HG02763 (cell line): ENCODE measurements at regions not wholly inside any gene's neighbourhood (a gene's known extent, or its start where the extent isn't known, plus 50 kb on each side); places are given as distances from the start of the nearest gene placed in this dataset.
"Not testable (repeated sequence)": the region's sequence is repeated elsewhere in the genome, so short reads cannot be mapped to it uniquely, and the experiment has no call there.

Experiments
- ATAC-seq: cut with Tn5 transposase; IDR thresholded peaks from one replicate; pipeline ENCODE4 v1.9.1; 2021; ENCODE audit warnings: mild to moderate bottlenecking, moderate library complexity; ENCODE audit not compliant: unreplicated experiment

DNA sequence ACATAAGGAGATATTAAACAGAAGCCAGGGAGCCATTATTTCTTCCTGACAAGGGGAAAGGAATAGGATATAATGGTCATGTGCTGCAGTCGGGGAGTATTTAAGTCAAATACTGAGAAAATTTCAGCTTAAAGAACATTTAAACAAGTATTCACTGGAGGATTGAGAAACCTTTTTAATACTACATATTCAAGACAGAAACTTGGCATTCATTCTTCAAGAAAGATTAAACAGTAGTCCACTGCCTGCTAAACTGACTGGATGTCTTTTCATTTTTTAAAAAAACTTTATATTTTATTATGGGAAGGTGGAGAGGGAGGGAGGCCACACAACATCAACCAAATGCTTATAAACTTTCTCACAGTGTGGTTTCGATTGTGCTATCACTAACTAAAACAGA lies 107.4 kb upstream of the CBLB start:
- no peak for ATAC-seq

DNA sequence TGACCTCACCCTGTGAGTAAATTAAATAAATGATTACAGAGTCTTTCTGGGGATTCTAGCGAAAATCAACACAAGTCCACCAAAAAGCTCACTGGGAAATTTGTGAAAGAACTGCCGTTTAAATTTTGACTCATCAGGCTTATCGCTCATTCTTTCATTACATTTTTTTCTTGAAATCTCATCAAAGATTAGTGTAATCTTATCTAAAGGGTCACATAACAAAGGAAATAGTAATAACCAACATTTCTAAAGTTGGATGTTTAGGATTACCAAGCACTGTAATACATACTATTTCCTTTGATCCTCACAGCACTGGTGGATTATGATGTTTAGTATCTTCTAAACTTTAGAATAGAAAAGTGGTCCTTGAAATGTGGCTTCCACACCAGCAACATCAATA lies 111.1 kb upstream of the CBLB start:
- ATAC-seq: no peak

- ATAC-seq: no peak
These were observed 113.4 kb upstream of the CBLB start for GRCh38 chr3:105982207-105982606.

DNA sequence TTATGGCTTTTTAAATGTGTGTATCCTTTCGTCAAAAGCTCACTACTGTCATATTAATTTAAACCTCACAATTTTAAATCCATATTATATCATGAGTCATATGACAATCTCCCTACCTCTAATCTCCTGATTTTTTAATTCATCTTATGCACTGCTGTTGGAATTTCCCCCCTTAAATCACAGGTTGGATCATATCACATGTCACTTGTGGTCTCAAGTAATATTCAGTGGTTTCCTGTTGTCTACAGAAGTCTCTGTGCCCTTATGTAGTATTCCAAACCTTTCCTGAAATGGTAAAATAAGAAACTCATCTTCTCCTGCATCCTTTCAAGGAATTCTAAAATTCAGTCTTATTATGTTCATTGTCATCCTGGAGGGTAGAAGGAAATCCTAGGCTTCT lies 116.0 kb upstream of the CBLB start:
- ATAC-seq: no peak

DNA sequence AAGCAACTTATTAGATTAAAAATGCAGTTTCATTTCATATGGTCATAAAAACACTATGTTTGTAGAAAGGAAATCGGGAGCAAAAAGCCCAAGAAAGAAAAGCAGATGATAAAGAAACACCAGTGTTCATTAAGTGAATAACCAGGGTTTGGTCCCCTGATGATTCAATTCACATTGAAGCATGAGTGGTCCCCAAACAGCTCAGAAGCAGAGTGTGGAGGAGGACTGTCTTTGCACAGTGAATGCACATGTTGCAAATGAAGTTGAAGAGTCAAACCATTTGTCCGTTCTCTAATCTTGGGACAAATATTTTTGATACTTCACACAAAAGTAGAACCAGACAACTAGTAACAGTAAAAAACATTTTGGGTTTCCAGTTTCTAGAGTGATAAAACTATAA lies 117.5 kb upstream of the CBLB start:
- not testable (repeated sequence) for ATAC-seq

DNA sequence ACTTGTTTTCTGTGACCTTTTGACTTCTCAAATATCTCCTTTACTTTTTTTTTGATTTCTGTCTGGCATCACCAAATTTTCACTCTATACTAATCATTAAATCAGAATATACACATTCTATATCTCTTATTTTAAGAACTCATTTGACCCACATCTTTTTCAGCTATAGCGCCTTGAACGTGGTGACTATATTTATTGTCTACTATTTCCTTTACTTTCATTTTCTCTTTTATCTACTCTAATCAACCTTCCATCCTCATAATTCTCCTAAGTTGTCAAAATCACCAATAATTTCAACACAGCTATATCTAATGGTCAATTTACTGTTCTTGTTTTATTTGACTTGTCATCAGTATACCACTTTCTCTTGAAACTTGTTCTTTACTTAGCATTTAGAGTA lies 119.0 kb upstream of the CBLB start:
- no peak for ATAC-seq

DNA sequence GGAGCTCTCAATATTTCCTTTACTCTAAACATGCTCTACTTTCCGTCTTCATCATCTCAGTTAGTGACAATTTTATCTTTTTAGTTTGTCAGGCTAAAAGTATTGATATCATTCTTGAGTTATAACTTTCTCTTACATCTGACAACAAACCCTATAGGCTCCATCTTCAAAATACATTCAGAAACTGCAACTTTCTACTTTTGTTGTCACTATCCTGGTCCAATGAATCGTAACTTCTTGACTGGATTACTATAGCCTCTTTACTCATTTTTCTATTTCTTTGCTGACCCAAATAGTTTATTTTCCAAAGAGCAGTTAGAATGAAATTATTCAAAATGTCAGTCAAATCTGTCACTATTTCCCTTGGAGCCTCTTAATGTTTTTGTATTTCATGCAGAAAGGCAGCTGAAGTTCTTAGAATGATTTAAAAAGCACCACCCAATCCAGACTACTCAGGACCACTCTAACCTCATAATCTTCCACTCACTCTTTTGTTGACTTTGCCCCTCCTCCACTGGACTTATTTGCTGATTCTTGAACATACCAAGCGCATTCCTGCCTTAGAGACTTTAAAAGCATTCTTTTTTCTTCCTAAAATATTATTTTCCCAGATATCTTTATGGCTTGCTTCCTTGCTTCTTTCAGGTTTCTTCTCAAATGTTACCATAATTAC lies 119.9 kb upstream of the CBLB start:
- no peak for ATAC-seq

GRCh38 chr3:105996781-105997180 lies 128.0 kb upstream of the CBLB start:
- ATAC-seq: no peak

- no peak for ATAC-seq
These were observed 128.6 kb upstream of the CBLB start for GRCh38 chr3:105997466-105997799.

- ATAC-seq: no peak
These were observed 129.2 kb upstream of the CBLB start for GRCh38 chr3:105997800-105998526.

DNA sequence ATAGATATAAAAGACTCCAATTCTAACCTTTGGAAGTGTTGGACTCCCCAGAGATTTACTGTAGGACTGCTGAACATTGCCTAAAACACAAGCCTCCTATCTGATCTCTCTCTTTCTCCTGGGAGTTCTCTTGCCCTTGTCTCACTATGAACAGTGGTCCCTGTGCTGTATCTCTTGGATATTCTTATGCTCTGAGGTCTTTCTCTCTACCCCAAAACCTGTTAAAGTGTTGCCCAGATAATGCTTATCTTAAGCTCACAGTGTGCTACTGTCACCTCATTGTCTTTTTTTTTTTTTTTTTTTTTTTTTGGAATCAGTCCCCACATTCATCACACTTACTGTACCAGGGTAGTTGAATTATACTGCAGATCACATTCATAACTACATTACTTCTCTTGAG lies 131.0 kb upstream of the CBLB start:
- no peak for ATAC-seq

DNA sequence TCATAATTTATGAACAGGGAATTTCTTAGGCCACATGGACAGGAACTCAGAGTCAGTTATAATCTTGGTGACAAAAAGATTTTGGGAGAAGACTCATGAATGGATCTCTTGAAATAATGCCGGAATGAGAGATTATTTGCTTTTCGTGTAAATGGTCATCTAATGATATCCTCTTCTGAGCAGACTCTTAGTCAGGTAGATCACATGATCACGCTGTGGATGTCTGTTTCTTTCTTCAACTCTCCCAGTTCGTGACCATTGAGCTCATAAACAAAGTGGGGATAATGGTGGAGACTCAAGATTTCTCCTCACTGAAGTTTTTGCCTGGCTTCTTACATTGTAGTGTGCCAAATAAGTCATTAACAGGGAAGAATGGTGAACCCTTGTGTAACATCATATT lies 133.1 kb upstream of the CBLB start:
- no peak for ATAC-seq

- ATAC-seq: no peak
These were observed 135.4 kb upstream of the CBLB start for GRCh38 chr3:106004137-106004681.

GRCh38 chr3:106004826-106005225 lies 136.0 kb upstream of the CBLB start:
- ATAC-seq: no peak

DNA sequence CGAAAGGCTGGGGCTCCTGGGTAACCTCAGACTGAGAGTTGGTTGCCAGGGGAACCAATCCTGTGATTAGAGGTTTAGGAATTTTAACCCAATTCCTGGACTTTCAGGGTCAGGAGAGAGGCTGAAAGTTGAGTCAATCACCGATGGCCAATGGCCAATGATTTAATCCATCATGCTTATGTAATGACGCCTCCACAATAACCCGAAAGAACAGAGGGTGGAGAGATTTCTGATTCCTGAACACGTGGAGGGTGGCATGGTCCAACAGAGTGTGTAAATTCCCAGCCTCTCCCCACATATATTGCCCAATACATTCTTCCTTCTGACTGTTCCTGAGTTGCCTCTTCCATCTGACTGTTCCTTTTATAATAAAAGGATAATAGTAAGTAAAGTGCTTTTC lies 137.2 kb upstream of the CBLB start:
- no peak for ATAC-seq

DNA sequence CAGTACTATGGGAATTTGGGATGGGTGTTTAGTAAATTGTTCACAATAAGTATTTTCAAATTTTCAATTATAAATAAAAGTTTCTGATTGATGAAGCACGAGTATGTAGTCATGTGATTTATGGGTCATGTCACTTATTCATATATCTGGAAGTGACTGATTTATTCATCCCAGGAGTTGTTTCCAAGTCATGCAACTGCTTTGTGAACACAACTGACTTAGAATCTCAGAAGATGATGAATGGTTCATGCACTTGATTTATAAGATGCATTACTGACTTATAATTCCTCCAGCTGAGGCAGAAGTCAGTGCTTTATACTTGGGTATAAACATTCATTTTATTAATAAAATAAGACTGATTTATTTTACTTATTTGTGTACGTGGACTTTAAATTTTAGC lies 137.8 kb upstream of the CBLB start:
- no peak for ATAC-seq

GRCh38 chr3:106007512-106007911 lies 138.7 kb upstream of the CBLB start:
- ATAC-seq: no peak

DNA sequence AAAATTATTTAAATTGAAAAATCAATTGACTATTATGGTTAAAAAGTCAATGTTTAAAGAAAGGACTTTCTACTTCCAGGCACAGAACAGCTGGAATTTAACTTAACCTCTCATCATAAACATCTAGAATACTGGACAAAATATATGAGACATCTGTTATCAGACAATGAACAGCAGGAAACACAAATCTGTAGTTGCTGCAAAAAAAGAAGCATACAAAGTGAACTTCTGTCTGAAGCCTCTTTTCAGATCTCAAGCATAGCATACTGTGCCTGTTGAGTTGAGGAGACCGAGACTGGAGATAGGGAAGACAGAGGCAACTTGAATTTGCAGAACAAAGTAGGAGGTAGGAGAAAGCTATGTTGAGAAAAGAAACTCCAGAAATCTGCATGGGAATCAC lies 140.0 kb upstream of the CBLB start:
- ATAC-seq: no peak

- ATAC-seq: no peak
These were observed 142.0 kb upstream of the CBLB start for GRCh38 chr3:106010829-106011228.

- no peak for ATAC-seq
These were observed 145.2 kb upstream of the CBLB start for GRCh38 chr3:106013971-106014370.

GRCh38 chr3:106014518-106014917 lies 145.7 kb upstream of the CBLB start:
- no peak for ATAC-seq

GRCh38 chr3:106014971-106015370 lies 146.2 kb upstream of the CBLB start:
- no peak for ATAC-seq

DNA sequence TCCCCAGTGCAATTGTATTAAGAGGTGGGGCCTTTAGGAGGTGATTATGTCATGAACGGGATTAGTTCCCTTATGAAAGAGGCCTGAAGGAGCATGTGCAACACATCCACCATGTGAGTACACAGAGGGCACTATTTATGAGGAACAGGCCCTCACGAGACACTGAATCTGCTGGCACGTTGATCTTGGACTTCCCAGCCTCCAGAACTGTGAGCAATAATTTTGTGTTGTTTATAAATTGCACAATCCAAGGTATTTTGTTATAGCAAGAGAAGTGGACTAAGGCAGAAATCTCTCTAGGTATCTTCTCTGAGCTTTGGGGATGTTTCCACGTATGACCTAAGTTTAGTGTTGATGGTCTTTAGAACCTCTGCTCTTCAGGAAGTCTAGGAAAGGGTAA lies 149.3 kb upstream of the CBLB start:
- ATAC-seq: no peak
